ENCODE measurements at regions not wholly inside any gene's neighbourhood (a gene's known extent, or its start where the extent isn't known, plus 50 kb on each side); places are given as distances from the start of the nearest gene placed in this dataset.

DNA sequence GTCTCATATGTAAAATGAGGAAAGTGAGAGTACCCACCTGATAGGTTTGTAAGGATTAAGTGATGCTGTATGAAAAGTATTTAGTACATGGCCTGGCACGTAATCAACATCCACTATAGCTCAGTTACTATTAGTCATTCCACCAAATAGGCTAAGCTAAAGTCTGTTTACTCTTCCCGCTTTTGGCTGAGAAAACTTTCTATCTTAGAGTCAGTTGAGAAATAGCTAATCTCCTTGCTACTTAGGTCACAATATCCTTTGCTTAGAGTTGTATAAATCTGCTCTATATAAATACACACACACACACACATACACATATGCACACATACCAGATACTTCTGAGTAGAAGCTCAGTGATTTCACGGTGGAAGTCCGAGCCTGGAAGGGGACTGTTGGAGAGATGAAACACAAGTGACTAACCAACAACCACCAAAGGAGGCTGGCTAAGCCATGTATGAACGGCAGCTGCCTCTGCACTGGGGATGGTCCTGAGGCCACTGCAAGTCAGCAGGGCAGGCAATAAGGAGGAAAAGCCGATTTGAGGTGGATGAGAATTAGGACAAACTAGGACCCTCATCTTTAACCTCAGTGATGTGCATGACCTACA lies 104.6 kb upstream of the EPHA4 start:
- DNase-seq, result no peak

GRCh38 chr2:221675201-221675908 lies 103.3 kb upstream of the EPHA4 start:
- DNase-seq, result no peak

- no peak for DNase-seq
These were observed 102.3 kb upstream of the EPHA4 start for GRCh38 chr2:221674446-221674845.

DNA sequence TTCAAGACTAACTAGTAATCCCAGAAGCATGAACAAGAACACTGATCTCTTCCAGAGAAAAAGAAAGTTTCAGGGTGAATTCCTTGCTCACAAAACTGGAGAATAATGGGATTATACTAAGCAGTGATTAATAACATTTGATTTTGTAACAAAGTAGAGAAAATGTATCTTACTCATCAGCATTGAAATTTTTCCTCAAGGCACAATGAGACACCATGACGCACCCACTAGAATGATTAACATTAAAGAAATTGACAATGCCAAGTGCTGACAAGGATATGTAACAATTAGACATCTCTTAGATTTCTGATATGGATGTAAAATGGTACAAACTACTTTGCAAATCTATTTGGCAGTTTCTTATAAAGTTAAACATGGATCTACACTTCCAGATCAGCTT lies 101.1 kb upstream of the EPHA4 start:
- DNase-seq, result no peak

DNA sequence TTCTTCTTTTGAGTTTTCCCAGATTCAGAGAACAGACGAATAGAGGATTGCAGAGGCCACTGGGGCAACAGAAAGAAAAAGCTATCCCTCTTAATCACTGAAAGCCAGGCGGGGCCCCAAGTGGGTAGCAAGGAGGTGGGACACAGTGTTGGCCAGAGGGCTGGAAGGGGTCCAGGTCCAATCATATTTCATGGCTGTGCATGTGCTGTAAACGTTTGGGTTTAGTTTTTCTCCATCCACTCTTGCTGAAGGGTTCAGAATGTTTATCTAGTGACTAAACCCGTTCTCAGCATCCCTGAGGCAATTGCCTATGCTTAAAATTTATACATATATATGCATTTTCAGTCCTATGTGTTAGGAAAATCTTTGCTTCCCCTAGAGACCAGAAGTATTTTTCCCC lies 99.4 kb upstream of the EPHA4 start:
- no peak for DNase-seq

- no peak for DNase-seq
These were observed 90.7 kb upstream of the EPHA4 start for GRCh38 chr2:221662689-221663391.

GRCh38 chr2:221657806-221658205 lies 85.7 kb upstream of the EPHA4 start:
- no peak for DNase-seq

DNA sequence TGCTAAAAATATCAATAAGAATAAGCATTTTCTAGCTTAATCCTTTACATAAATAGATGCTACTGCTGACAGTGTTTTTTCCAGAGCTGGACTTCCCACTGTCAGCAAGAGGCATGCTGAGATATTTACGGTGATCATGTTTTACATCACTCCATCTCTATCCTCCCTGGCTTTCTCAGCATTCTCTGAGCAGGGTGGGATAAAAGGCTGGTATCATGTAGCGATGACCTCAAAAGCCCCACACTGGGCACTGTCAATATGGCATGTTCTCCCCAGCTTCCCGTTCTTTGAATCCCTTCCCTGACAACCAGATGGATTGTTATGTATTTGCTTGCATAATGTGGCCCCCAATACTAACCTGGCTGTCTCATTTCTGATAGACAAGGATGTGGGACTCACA lies 83.2 kb upstream of the EPHA4 start:
- DNase-seq, result no peak

GRCh38 chr2:221653182-221653581 lies 81.1 kb upstream of the EPHA4 start:
- no peak for DNase-seq

GRCh38 chr2:221649051-221649775 lies 77.1 kb upstream of the EPHA4 start:
- no peak for DNase-seq

DNA sequence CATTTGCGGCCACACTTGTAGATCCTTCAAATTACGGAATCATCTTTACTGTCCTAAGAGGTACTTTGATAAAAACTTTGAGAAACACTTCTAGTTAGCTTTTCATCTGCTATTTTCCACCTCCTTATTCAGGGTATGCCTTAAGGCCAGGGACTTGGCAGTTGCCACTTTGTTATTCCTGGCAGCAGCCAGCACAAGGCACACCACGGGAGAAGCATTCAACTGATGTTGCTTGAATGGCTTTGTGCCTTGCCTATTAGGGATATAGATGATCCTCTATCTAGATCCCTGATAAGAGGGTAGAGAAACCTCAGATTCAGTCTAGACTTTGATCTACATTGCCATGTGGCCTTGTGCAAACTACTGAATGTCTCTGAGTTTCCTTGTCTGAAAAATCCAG lies 70.3 kb upstream of the EPHA4 start:
- DNase-seq, result no peak

DNA sequence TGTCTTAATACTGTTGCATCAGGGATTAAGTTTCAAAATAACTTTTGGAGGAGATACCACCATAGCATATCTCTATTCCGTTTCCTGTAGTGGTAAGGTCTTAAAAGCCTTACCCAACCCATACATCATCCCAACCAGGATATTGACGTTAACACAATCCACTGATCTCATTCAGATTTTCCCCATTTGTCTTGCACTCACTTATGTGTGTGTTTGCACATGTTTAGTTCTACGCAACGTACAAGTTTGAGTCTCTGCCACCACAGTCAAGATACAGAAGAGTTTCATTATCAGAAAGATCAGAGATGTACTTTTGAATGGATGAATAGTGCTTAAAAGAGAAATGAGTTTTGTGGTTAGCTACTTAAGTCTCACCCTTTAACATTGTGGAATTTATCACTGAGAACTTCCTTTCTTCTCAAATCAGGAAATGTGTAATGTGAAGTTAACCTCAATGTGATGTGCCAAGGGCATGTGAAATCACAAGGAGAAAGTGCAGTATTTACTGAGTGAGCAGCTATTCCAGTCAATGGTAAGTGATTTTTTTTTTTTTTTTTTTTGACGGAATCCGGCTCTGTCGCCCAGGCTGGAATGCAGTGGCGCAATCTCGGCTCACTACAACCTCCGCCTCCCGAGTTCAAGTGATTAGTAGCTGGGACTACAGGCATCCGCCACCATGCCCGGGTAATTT lies 69.2 kb upstream of the EPHA4 start:
- DNase-seq, result no peak

- DNase-seq, result no peak
These were observed 68.6 kb upstream of the EPHA4 start for GRCh38 chr2:221640686-221641085.

DNA sequence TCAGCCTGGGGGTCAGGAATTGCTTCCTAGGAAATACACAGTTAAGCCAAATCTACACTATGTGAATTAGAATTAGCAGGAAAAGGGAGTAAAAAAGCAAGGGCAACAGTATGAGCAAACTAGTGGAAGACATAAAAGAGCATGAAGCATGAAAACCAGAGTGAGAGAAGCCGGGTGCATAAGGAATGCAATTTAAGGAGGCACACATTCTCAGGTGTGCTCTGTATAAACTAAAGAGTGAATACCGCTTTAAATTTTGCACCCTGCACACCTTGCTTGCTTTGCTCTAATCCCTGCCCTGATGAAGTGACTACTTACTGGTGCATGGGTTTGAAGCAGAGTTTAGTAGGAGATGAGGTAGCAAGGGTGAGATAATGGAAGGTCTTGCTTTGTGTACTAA lies 65.7 kb upstream of the EPHA4 start:
- DNase-seq, result no peak

- DNase-seq, result no peak
These were observed 63.8 kb upstream of the EPHA4 start for GRCh38 chr2:221635949-221636348.

DNA sequence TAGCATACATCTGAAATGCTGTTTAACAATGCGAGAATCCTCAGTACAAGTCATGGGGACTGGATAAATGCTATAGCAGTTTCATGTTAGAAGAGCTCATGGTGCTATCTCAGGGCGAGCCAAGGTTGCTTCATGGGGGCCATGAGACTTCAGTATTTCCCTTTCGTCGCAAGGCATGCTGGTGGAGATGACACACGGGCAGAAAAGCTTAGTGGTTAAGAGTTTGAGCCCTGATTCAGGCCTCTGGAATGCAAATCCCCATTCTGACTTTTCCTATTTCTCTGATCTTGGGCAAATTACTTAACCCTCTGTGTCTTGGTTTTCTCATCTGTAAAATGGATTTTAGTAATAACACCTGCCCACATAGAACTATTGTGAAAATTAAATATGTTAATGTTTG lies 57.4 kb upstream of the EPHA4 start:
- DNase-seq, result peak; percentile 85

- no peak for DNase-seq
These were observed 52.4 kb upstream of the EPHA4 start for GRCh38 chr2:221624475-221624874.

Data from fibroblast of skin of abdomen (primary cell).